Spinal cord (tissue), 9 donors: ENCODE measurements at regions not wholly inside any gene's neighbourhood (a gene's known extent, or its start where the extent isn't known, plus 50 kb on each side); places are given as distances from the start of the nearest gene placed in this dataset.

Experiments
- DNase-seq, 6 donors: peaks; one replicate each; pipeline versions ENCODE4 v3.0.0 to v3.0.0-alpha.2; 2013 to 2015; ENCODE audit warnings: low spot score in 6 of 6, low read depth in 4 of 6
- H3K27ac ChIP-seq: one replicate; pipeline ENCODE4 v1.5.1; 2013; ENCODE audit warnings: low read depth, low read length, control low read depth
- H3K27me3 ChIP-seq: one replicate; pipeline ENCODE4 v1.6.1; 2013; ENCODE audit warnings: low read length; ENCODE audit not compliant: control insufficient read depth, insufficient read depth
- H3K36me3 ChIP-seq: one replicate; pipeline ENCODE4 v1.6.1; 2013; ENCODE audit warnings: low read length; ENCODE audit not compliant: control insufficient read depth, insufficient read depth
- H3K4me1 ChIP-seq: one replicate; pipeline ENCODE4 v1.6.1; 2013; ENCODE audit warnings: low read length; ENCODE audit not compliant: control insufficient read depth, insufficient read depth
- H3K4me3 ChIP-seq: one replicate; pipeline ENCODE4 v1.5.1; 2013; ENCODE audit warnings: low read depth, low read length, control low read depth
- H3K9me3 ChIP-seq: one replicate; pipeline ENCODE4 v1.6.1; 2013; ENCODE audit warnings: low read length; ENCODE audit not compliant: control insufficient read depth, insufficient read depth
- WGBS: methylation state at CpG from one replicate; pipeline ENCODE4 v1.1.5; 2013; ENCODE audit warnings: missing lambda C conversion rate; ENCODE audit not compliant: insufficient coverage; 5-methylcytosine and 5-hydroxymethylcytosine counted together
- donor health status: healthy.

- H3K4me1 ChIP-seq = peaks cover 11% of the 10 kb centered on the region
- DNase-seq = no peak
Measured at GRCh38 chr5:54689411-54690251, 172.1 kb downstream of the SNX18 start.

GRCh38 chr5:54680998-54681397 is 163.4 kb downstream of the SNX18 start:
- Histone ChIP-seq H3K9me3 (peaks cover 2% of the 10 kb centered on the region), H3K4me3 (no peak overlapping the region), H3K27me3 (no peaks in the 10 kb centered on the region), H3K36me3 (no peaks in the 10 kb centered on the region), H3K27ac (no peak overlapping the region), H3K4me1 (no peaks in the 10 kb centered on the region)
- no peak for DNase-seq
- WGBS = no CpG with 5 or more reads among the region's 5 CpGs

More at GRCh38 chr5:54689411-54690251, 172.1 kb downstream of the SNX18 start:
- Histone ChIP-seq H3K27me3 (no peaks in the 10 kb centered on the region), H3K27ac (no peak overlapping the region), H3K4me3 (no peak overlapping the region), H3K9me3 (peaks cover 3% of the 10 kb centered on the region), H3K36me3 (no peaks in the 10 kb centered on the region)
- WGBS = no CpG with 5 or more reads among the region's 3 CpGs

GRCh38 chr5:54679686-54680085 is 162.1 kb downstream of the SNX18 start:
- no CpG with 5 or more reads among the region's 2 CpGs for WGBS
- Histone ChIP-seq H3K9me3 (peaks cover 2% of the 10 kb centered on the region), H3K27me3 (no peaks in the 10 kb centered on the region), H3K27ac (no peak overlapping the region), H3K4me1 (no peaks in the 10 kb centered on the region), H3K36me3 (no peaks in the 10 kb centered on the region), H3K4me3 (no peak overlapping the region)
- DNase-seq = no peak

- H3K27me3 ChIP-seq = no peaks in the 10 kb centered on the region
- H3K9me3 ChIP-seq = peaks cover 2% of the 10 kb centered on the region
- WGBS = 94% methylated on average over 2 of the region's 3 CpGs
- no peak overlapping the region for H3K4me3 ChIP-seq
- no peaks in the 10 kb centered on the region for H3K4me1 ChIP-seq
- DNase-seq = peak in 1 of 6 donors; percentile 35
- no peaks in the 10 kb centered on the region for H3K36me3 ChIP-seq
- H3K27ac ChIP-seq = no peak overlapping the region
Measured at GRCh38 chr5:54678737-54679136, 161.2 kb downstream of the SNX18 start.

GRCh38 chr5:54676481-54677340 is 159.2 kb downstream of the SNX18 start:
- Histone ChIP-seq H3K4me1 (no peaks in the 10 kb centered on the region), H3K27me3 (no peaks in the 10 kb centered on the region), H3K4me3 (no peak overlapping the region), H3K27ac (no peak overlapping the region), H3K36me3 (no peaks in the 10 kb centered on the region), H3K9me3 (no peaks in the 10 kb centered on the region)
- peak in 1 of 6 donors; percentile 56 for DNase-seq
- 75% methylated on average over 1 of the region's 3 CpGs for WGBS

- DNase-seq = peak in 1 of 6 donors; percentile 18
- WGBS = no CpG with 5 or more reads among the region's 4 CpGs
- no peaks in the 10 kb centered on the region for H3K36me3 ChIP-seq
- H3K27me3 ChIP-seq = no peaks in the 10 kb centered on the region
- H3K27ac ChIP-seq = no peak overlapping the region
- H3K9me3 ChIP-seq = no peaks in the 10 kb centered on the region
- H3K4me1 ChIP-seq = no peaks in the 10 kb centered on the region
- H3K4me3 ChIP-seq = no peak overlapping the region
Measured at GRCh38 chr5:54673523-54674225, 156.1 kb downstream of the SNX18 start.

- no peaks in the 10 kb centered on the region for H3K4me1 ChIP-seq
- no peak overlapping the region for H3K4me3 ChIP-seq
- no peak for DNase-seq
- no peak overlapping the region for H3K27ac ChIP-seq
- no peaks in the 10 kb centered on the region for H3K36me3 ChIP-seq
- H3K27me3 ChIP-seq = no peaks in the 10 kb centered on the region
- no peaks in the 10 kb centered on the region for H3K9me3 ChIP-seq
Measured at GRCh38 chr5:54672871-54673270, 155.3 kb downstream of the SNX18 start.

GRCh38 chr5:54671681-54672080 is 154.1 kb downstream of the SNX18 start:
- DNase-seq = no peak
- Histone ChIP-seq H3K4me3 (no peak overlapping the region), H3K36me3 (no peaks in the 10 kb centered on the region), H3K27ac (no peak overlapping the region), H3K4me1 (no peaks in the 10 kb centered on the region), H3K9me3 (no peaks in the 10 kb centered on the region), H3K27me3 (no peaks in the 10 kb centered on the region)
- WGBS = no CpG with 5 or more reads among the region's 2 CpGs

- Histone ChIP-seq H3K9me3 (no peaks in the 10 kb centered on the region), H3K36me3 (no peaks in the 10 kb centered on the region), H3K4me3 (no peak overlapping the region), H3K27ac (no peak overlapping the region), H3K4me1 (no peaks in the 10 kb centered on the region), H3K27me3 (no peaks in the 10 kb centered on the region)
- no peak for DNase-seq
- WGBS = 67% methylated on average over 1 of the region's 4 CpGs
Measured at GRCh38 chr5:54671111-54671531, 153.6 kb downstream of the SNX18 start.
